ENCODE measurements at regions not wholly inside any gene's neighbourhood (a gene's known extent, or its start where the extent isn't known, plus 50 kb on each side); places are given as distances from the start of the nearest gene placed in this dataset.
"Not testable (repeated sequence)": the region's sequence is repeated elsewhere in the genome, so short reads cannot be mapped to it uniquely, and the experiment has no call there.

GRCh38 chr2:87677421-87677923 lies 70.4 kb upstream of the PLGLB2 start:
- not testable (repeated sequence) for DNase-seq (ENCODE audit: low read depth)

GRCh38 chr2:87678742-87679173 lies 69.1 kb upstream of the PLGLB2 start:
- not testable (repeated sequence) for DNase-seq (ENCODE audit: low read depth)

- not testable (repeated sequence) for DNase-seq (ENCODE audit: low read depth)
Measured at GRCh38 chr2:87679950-87680349, 67.9 kb upstream of the PLGLB2 start.

- DNase-seq (ENCODE audit: low read depth): not testable (repeated sequence)
Measured at GRCh38 chr2:87680691-87681090, 67.2 kb upstream of the PLGLB2 start.

- not testable (repeated sequence) for DNase-seq (ENCODE audit: low read depth)
Measured at GRCh38 chr2:87683451-87683850, 64.4 kb upstream of the PLGLB2 start.

- DNase-seq (ENCODE audit: low read depth): not testable (repeated sequence)
Measured at GRCh38 chr2:87683961-87684360, 63.9 kb upstream of the PLGLB2 start.

GRCh38 chr2:87685558-87685957 lies 62.3 kb upstream of the PLGLB2 start:
- not testable (repeated sequence) for DNase-seq (ENCODE audit: low read depth)

- DNase-seq (ENCODE audit: low read depth): not testable (repeated sequence)
Measured at GRCh38 chr2:87686873-87687549, 60.9 kb upstream of the PLGLB2 start.

- not testable (repeated sequence) for DNase-seq (ENCODE audit: low read depth)
Measured at GRCh38 chr2:87687550-87688270, 60.2 kb upstream of the PLGLB2 start.

GRCh38 chr2:87691899-87692592 lies 55.8 kb upstream of the PLGLB2 start:
- DNase-seq (ENCODE audit: low read depth): not testable (repeated sequence)

- peak; percentile 15 for DNase-seq (ENCODE audit: low read depth)
Measured at GRCh38 chr2:87692914-87693313, 55.0 kb upstream of the PLGLB2 start.

GRCh38 chr2:87693882-87694281 lies 54.0 kb upstream of the PLGLB2 start:
- DNase-seq (ENCODE audit: low read depth): not testable (repeated sequence)

- peak; percentile 22 for DNase-seq (ENCODE audit: low read depth)
Measured at GRCh38 chr2:87695596-87696323, 52.1 kb upstream of the PLGLB2 start.

Data from RPMI7951 (cell line).